ENCODE measurements at regions not wholly inside any gene's neighbourhood (a gene's known extent, or its start where the extent isn't known, plus 50 kb on each side); places are given as distances from the start of the nearest gene placed in this dataset.

- Mint-ChIP-seq H3K27me3 (ENCODE audit: insufficient read depth, low read depth, poor library complexity) (no peaks in the 10 kb centered on the region), H3K9me3 (no peaks in the 10 kb centered on the region), H3K4me1 (no peaks in the 10 kb centered on the region; the same call in 2 of the 3 replicates), H3K27ac (no peak overlapping the region), H3K36me3 (ENCODE audit: low read depth) (no peaks in the 10 kb centered on the region), H3K4me3 (no peak overlapping the region)
- no peak overlapping the region for H3K27ac ChIP-seq (ENCODE audit: low read depth)
- H3K9me2 ChIP-seq (ENCODE audit: insufficient read depth), result no peaks in the 10 kb centered on the region; the same call in 1 of the 2 replicates
- H3K79me2 ChIP-seq (replicated peaks; ENCODE audit: insufficient read depth), result no peaks in the 10 kb centered on the region
- H3K4me1 ChIP-seq (ENCODE audit: insufficient read depth), result no peaks in the 10 kb centered on the region
- H3K27me3 ChIP-seq (ENCODE audit: insufficient read depth), result no peaks in the 10 kb centered on the region
- H3K4me3 ChIP-seq, result no peak overlapping the region
- ATAC-seq (no peak), DNase-seq (ENCODE audit: low spot score) (no peak)
- no peak for TF ChIP-seq JUNB (IDR thresholded peaks at IDR 0.05; ENCODE audit: unreplicated experiment)
- TF ChIP-seq, protein P1, sequence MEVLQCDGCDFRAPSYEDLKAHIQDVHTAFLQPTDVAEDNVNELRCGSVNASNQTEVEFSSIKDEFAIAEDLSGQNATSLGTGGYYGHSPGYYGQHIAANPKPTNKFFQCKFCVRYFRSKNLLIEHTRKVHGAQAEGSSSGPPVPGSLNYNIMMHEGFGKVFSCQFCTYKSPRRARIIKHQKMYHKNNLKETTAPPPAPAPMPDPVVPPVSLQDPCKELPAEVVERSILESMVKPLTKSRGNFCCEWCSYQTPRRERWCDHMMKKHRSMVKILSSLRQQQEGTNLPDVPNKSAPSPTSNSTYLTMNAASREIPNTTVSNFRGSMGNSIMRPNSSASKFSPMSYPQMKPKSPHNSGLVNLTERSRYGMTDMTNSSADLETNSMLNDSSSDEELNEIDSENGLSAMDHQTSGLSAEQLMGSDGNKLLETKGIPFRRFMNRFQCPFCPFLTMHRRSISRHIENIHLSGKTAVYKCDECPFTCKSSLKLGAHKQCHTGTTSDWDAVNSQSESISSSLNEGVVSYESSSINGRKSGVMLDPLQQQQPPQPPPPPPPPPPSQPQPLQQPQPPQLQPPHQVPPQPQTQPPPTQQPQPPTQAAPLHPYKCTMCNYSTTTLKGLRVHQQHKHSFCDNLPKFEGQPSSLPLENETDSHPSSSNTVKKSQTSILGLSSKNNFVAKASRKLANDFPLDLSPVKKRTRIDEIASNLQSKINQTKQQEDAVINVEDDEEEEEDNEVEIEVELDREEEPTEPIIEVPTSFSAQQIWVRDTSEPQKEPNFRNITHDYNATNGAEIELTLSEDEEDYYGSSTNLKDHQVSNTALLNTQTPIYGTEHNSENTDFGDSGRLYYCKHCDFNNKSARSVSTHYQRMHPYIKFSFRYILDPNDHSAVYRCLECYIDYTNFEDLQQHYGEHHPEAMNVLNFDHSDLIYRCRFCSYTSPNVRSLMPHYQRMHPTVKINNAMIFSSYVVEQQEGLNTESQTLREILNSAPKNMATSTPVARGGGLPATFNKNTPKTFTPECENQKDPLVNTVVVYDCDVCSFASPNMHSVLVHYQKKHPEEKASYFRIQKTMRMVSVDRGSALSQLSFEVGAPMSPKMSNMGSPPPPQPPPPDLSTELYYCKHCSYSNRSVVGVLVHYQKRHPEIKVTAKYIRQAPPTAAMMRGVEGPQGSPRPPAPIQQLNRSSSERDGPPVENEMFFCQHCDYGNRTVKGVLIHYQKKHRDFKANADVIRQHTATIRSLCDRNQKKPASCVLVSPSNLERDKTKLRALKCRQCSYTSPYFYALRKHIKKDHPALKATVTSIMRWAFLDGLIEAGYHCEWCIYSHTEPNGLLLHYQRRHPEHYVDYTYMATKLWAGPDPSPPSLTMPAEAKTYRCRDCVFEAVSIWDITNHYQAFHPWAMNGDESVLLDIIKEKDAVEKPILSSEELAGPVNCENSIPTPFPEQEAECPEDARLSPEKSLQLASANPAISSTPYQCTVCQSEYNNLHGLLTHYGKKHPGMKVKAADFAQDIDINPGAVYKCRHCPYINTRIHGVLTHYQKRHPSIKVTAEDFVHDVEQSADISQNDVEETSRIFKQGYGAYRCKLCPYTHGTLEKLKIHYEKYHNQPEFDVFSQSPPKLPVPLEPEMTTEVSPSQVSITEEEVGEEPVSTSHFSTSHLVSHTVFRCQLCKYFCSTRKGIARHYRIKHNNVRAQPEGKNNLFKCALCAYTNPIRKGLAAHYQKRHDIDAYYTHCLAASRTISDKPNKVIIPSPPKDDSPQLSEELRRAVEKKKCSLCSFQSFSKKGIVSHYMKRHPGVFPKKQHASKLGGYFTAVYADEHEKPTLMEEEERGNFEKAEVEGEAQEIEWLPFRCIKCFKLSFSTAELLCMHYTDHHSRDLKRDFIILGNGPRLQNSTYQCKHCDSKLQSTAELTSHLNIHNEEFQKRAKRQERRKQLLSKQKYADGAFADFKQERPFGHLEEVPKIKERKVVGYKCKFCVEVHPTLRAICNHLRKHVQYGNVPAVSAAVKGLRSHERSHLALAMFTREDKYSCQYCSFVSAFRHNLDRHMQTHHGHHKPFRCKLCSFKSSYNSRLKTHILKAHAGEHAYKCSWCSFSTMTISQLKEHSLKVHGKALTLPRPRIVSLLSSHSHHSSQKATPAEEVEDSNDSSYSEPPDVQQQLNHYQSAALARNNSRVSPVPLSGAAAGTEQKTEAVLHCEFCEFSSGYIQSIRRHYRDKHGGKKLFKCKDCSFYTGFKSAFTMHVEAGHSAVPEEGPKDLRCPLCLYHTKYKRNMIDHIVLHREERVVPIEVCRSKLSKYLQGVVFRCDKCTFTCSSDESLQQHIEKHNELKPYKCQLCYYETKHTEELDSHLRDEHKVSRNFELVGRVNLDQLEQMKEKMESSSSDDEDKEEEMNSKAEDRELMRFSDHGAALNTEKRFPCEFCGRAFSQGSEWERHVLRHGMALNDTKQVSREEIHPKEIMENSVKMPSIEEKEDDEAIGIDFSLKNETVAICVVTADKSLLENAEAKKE (CRISPR knock-in tag; IDR thresholded peaks at IDR 0.05), result no peak
- no peak for TF ChIP-seq POLR2AphosphoS5 (IDR thresholded peaks at IDR 0.05; ENCODE audit: low read depth)
- TF ChIP-seq, protein P2, sequence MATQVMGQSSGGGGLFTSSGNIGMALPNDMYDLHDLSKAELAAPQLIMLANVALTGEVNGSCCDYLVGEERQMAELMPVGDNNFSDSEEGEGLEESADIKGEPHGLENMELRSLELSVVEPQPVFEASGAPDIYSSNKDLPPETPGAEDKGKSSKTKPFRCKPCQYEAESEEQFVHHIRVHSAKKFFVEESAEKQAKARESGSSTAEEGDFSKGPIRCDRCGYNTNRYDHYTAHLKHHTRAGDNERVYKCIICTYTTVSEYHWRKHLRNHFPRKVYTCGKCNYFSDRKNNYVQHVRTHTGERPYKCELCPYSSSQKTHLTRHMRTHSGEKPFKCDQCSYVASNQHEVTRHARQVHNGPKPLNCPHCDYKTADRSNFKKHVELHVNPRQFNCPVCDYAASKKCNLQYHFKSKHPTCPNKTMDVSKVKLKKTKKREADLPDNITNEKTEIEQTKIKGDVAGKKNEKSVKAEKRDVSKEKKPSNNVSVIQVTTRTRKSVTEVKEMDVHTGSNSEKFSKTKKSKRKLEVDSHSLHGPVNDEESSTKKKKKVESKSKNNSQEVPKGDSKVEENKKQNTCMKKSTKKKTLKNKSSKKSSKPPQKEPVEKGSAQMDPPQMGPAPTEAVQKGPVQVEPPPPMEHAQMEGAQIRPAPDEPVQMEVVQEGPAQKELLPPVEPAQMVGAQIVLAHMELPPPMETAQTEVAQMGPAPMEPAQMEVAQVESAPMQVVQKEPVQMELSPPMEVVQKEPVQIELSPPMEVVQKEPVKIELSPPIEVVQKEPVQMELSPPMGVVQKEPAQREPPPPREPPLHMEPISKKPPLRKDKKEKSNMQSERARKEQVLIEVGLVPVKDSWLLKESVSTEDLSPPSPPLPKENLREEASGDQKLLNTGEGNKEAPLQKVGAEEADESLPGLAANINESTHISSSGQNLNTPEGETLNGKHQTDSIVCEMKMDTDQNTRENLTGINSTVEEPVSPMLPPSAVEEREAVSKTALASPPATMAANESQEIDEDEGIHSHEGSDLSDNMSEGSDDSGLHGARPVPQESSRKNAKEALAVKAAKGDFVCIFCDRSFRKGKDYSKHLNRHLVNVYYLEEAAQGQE (IDR thresholded peaks at IDR 0.05; ENCODE audit: unreplicated experiment), result no peak
- no peak for TF ChIP-seq ZNF114 (CRISPR knock-in tag; IDR thresholded peaks at IDR 0.05)
- no peak for TF ChIP-seq EZH2phosphoT487 (IDR thresholded peaks at IDR 0.05; ENCODE audit: unreplicated experiment)
- no peak for TF ChIP-seq ZNF331 (CRISPR knock-in tag; IDR thresholded peaks at IDR 0.05; ENCODE audit: low read depth)
- no peak for TF ChIP-seq CTCF (conservative IDR thresholded peaks at IDR 0.05; ENCODE audit: low read depth in 2 of 2)
- 0 out of 2 replicates have a peak overlapping the region, but pooled peaks have one; percentile 59 for H2AFZ ChIP-seq
- H3F3A ChIP-seq (replicated peaks; ENCODE audit: low read depth), result no peaks in the 10 kb centered on the region
- no peaks in the 10 kb centered on the region for H3K36me3 ChIP-seq (ENCODE audit: insufficient read depth)
- H3K4me2 ChIP-seq, result no peak overlapping the region
- no peaks in the 10 kb centered on the region for H4K20me1 ChIP-seq (replicated peaks; ENCODE audit: insufficient read depth)
Observed at GRCh38 chr14:83170165-83170564, 1636.5 kb upstream of the SEL1L start.

Data from GM23338 (cell line).